ENCODE measurements at regions not wholly inside any gene's neighbourhood (a gene's known extent, or its start where the extent isn't known, plus 50 kb on each side); places are given as distances from the start of the nearest gene placed in this dataset.

- Histone ChIP-seq H3K36me3 (ENCODE audit: control insufficient read depth, insufficient read depth, low read length) (no peaks in the 10 kb centered on the region), H3K9me3 (ENCODE audit: control insufficient read depth, insufficient read depth, low read depth, low read length) (no peaks in the 10 kb centered on the region), H3K27ac (ENCODE audit: low read length) (no peak overlapping the region), H3K4me1 (ENCODE audit: control insufficient read depth, insufficient read depth, low read length) (no peaks in the 10 kb centered on the region), H3K27me3 (ENCODE audit: control insufficient read depth, insufficient read depth, low read length) (no peaks in the 10 kb centered on the region), H3K4me3 (ENCODE audit: low read depth in 2 of 2, low read length in 2 of 2) (no peak overlapping the region)
- no TSS peak for BruUV-seq (replicated peaks)
- TF ChIP-seq CTCF (IDR thresholded peaks at IDR 0.05) (no peak), TCF7L2 (IDR thresholded peaks at IDR 0.05; ENCODE audit: low read depth, low read length) (no peak), SIN3A (IDR thresholded peaks at IDR 0.05; ENCODE audit: borderline replicate concordance, insufficient read depth, low read depth, low read length) (no peak), POLR2AphosphoS5 (IDR thresholded peaks at IDR 0.05; ENCODE audit: low read depth, low read length) (no peak), REST (IDR thresholded peaks at IDR 0.05; ENCODE audit: insufficient read depth in 1 of 2, low read depth in 2 of 2, low read length in 1 of 2) (no peak)
- in situ Hi-C loops (cut with HindIII; ENCODE audit: low pct_unique_long_range_greater_than_20kb, low sequenced_read_pairs), result no loop called here
- DNase-seq (ENCODE audit: low read depth, low spot score) (no peak), ATAC-seq (no peak)
- CTCF ChIA-PET, result no interaction called here
- POLR2A ChIA-PET, result no interaction called here
- intact Hi-C loops (cut with micrococcal nuclease; ENCODE audit: unreplicated experiment), result no loop called here
These were observed 380.1 kb upstream of the MEIS2 start for GRCh38 chr15:37480482-37480881.

- intact Hi-C loops (cut with micrococcal nuclease; ENCODE audit: unreplicated experiment), result no loop called here
- Histone ChIP-seq H3K4me3 (ENCODE audit: low read depth in 2 of 2, low read length in 2 of 2) (no peak overlapping the region), H3K27ac (ENCODE audit: low read length) (no peak overlapping the region), H3K4me1 (ENCODE audit: control insufficient read depth, insufficient read depth, low read length) (no peaks in the 10 kb centered on the region), H3K27me3 (ENCODE audit: control insufficient read depth, insufficient read depth, low read length) (no peaks in the 10 kb centered on the region), H3K36me3 (ENCODE audit: control insufficient read depth, insufficient read depth, low read length) (no peaks in the 10 kb centered on the region), H3K9me3 (ENCODE audit: control insufficient read depth, insufficient read depth, low read depth, low read length) (no peaks in the 10 kb centered on the region)
- CTCF ChIA-PET, result no interaction called here
- no TSS peak for BruUV-seq (replicated peaks)
- POLR2A ChIA-PET, result no interaction called here
- TF ChIP-seq POLR2AphosphoS5 (IDR thresholded peaks at IDR 0.05; ENCODE audit: low read depth, low read length) (no peak), TCF7L2 (IDR thresholded peaks at IDR 0.05; ENCODE audit: low read depth, low read length) (no peak), CTCF (IDR thresholded peaks at IDR 0.05) (no peak), SIN3A (IDR thresholded peaks at IDR 0.05; ENCODE audit: borderline replicate concordance, insufficient read depth, low read depth, low read length) (no peak), REST (IDR thresholded peaks at IDR 0.05; ENCODE audit: insufficient read depth in 1 of 2, low read depth in 2 of 2, low read length in 1 of 2) (no peak)
- no peak for ATAC-seq
- in situ Hi-C loops (cut with HindIII; ENCODE audit: low pct_unique_long_range_greater_than_20kb, low sequenced_read_pairs), result no loop called here
- no peak for DNase-seq (ENCODE audit: low read depth, low spot score)
These were observed 380.8 kb upstream of the MEIS2 start for GRCh38 chr15:37481126-37481525.

Measured in Panc1 (cell line).